Adrenal gland (tissue), 9 donors: ENCODE measurements at regions not wholly inside any gene's neighbourhood (a gene's known extent, or its start where the extent isn't known, plus 50 kb on each side); places are given as distances from the start of the nearest gene placed in this dataset.
A peak's percentile ranks its signal among the peaks of the same experiment; 100 is the strongest.

Source experiments
- DNase-seq, 7 donors: peaks; one replicate each; pipeline ENCODE4 v3.0.0-alpha.2; 2019 to 2020
- H3K27ac ChIP-seq, 5 donors: fragments of 200-600 bp; sonication (generic) in 4 of 5; 1 replicate in 3 of 5; 2 replicates in 2 of 5; pipeline versions ENCODE4 v1.5.1 to v1.8.0; 2016 to 2020; ENCODE audit warnings: mild to moderate bottlenecking in 1 of 5
- H3K27me3 ChIP-seq: fragments of 200-600 bp; 2 replicates; pipeline ENCODE4 v1.8.0; 2021
- H3K36me3 ChIP-seq, 2 donors: fragments of 200-600 bp; replicated peaks in 1 of 2; 1 replicate in 1 of 2; 2 replicates in 1 of 2; pipeline versions ENCODE4 v1.5.1 to v1.8.0; 2018 to 2022
- H3K4me1 ChIP-seq, 2 donors: fragments of 200-600 bp; replicated peaks in 1 of 2; 1 replicate in 1 of 2; 2 replicates in 1 of 2; pipeline versions ENCODE4 v1.5.1 to v1.8.0; 2018 to 2021
- H3K4me3 ChIP-seq, 4 donors: fragments of 200-600 bp; sonication (generic) in 3 of 4; one replicate each; pipeline ENCODE4 v1.5.1; 2016 to 2018
- H3K9me3 ChIP-seq, 3 donors: fragments of 200-600 bp; sonication (generic) in 1 of 3; replicated peaks in 1 of 3; 1 replicate in 2 of 3; 2 replicates in 1 of 3; pipeline versions ENCODE4 v1.5.1 to v1.8.0; 2016 to 2021
- POLR2A ChIP-seq, 2 donors: fragments of 450-650 bp; IDR thresholded peaks; one replicate each; pipeline ENCODE4 v1.6.1; 2017; ENCODE audit warnings: antibody characterized with exemption in 2 of 2, mild to moderate bottlenecking in 2 of 2, moderate library complexity in 1 of 2
- WGBS, 4 donors: extraction: QIAGEN DNeasy Blood & Tissue Kit in 2 of 4; methylation state at CpG; one replicate each; pipeline versions ENCODE4 v1.1.5 to v1.1.7; 2013 to 2017; 5-methylcytosine and 5-hydroxymethylcytosine counted together
- intact Hi-C, 2 donors: fragments of 100-400 bp; cut with DNase I; formaldehyde crosslinking; loops; one replicate each; pipeline versions ENCODE4 v1.14.1 to v1.15.0; 2022 to 2023
- TF ChIP-seq, protein P1 (sequence below), 6 experiments: fragments of 450-650 bp in 4 of 6; fragments of 200-600 bp in 2 of 6; sonication (generic) in 1 of 6; IDR thresholded peaks; 1 replicate in 5 of 6; 2 replicates in 1 of 6; pipeline versions ENCODE4 v1.5.1 to v1.8.0; 2016 to 2021; ENCODE audit warnings: antibody characterized with exemption in 6 of 6, mild to moderate bottlenecking in 2 of 6, moderate library complexity in 1 of 6
- donor health status: healthy with polysubstance abuse.
- donor health status: Bipolar disorder and iron deficiency.
- donor health status: DM: yes; HTN: yes; CAD: no.
- donor health status: DM: no; HTN: no; CAD: no.
- donor health status: DM: no; HTN: no; CAD: no.

DNA sequence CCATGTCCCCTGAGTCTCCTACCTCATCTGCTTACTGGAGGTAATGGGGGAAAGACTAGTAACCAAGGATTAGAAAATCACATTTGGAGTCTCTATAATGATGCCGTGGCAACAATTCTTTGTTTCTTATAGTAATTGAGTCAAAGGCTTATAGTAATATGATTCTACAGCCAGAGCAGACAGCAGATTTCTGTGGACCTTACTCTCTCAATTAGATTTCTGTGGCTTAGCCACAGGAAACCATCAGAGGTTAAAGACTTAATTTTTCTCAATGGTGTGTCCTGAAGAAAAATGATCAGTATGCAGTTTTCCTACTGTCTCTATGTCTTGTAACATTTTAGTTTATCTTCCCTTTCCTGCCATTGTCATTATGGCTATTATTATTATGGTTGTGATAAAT lies 59.3 kb upstream of the CD180 start:
- Histone ChIP-seq H3K27ac (no peak overlapping the region), H3K27me3 (no peaks in the 10 kb centered on the region)
- WGBS, 4 donors: 79 to 100% (median 87%) methylated on average over 1 of the region's 1 CpG

DNA sequence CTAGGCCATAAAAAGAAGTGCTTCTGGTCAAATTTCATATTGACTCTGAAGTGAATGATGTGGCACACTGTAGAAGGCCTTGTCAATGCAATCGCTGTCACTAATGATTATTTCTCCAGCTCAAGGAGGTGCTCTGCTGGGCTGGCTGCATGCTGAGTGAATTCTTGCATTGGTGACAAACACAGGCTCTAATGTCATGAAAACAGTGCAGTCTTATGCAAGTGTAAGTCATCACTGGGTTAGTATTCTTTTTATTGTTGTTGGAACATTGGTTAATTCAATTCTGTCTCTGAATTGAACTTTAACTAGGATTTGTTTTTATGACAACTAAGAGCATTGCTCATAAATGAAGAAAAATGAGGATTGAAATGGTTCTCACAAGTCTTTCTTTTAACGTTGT lies 57.3 kb upstream of the CD180 start:
- DNase-seq: no peak
- Histone ChIP-seq H3K9me3 (no peaks in the 10 kb centered on the region), H3K36me3 (no peaks in the 10 kb centered on the region), H3K27me3 (no peaks in the 10 kb centered on the region), H3K4me1 (no peaks in the 10 kb centered on the region), H3K4me3 (no peak overlapping the region), H3K27ac (no peak overlapping the region)
- TF ChIP-seq, protein P1, sequence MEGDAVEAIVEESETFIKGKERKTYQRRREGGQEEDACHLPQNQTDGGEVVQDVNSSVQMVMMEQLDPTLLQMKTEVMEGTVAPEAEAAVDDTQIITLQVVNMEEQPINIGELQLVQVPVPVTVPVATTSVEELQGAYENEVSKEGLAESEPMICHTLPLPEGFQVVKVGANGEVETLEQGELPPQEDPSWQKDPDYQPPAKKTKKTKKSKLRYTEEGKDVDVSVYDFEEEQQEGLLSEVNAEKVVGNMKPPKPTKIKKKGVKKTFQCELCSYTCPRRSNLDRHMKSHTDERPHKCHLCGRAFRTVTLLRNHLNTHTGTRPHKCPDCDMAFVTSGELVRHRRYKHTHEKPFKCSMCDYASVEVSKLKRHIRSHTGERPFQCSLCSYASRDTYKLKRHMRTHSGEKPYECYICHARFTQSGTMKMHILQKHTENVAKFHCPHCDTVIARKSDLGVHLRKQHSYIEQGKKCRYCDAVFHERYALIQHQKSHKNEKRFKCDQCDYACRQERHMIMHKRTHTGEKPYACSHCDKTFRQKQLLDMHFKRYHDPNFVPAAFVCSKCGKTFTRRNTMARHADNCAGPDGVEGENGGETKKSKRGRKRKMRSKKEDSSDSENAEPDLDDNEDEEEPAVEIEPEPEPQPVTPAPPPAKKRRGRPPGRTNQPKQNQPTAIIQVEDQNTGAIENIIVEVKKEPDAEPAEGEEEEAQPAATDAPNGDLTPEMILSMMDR (IDR thresholded peaks at IDR 0.05): no peak
- TF ChIP-seq POLR2A (IDR thresholded peaks at IDR 0.05): no peak
- WGBS, 4 donors: 73 to 83% (median 79%) methylated on average over 2 of the region's 2 CpGs
- intact Hi-C loops: no loop called here

More for the DNA sequence above, 59.3 kb upstream of the CD180 start:
- intact Hi-C loops: no loop called here
- no peak for DNase-seq
- TF ChIP-seq POLR2A (IDR thresholded peaks at IDR 0.05): no peak
- TF ChIP-seq, protein P1 (IDR thresholded peaks at IDR 0.05): no peak
- no peaks in the 10 kb centered on the region for H3K9me3 ChIP-seq
- no peaks in the 10 kb centered on the region for H3K36me3 ChIP-seq
- no peaks in the 10 kb centered on the region for H3K4me1 ChIP-seq
- H3K4me3 ChIP-seq: no peak overlapping the region

DNA sequence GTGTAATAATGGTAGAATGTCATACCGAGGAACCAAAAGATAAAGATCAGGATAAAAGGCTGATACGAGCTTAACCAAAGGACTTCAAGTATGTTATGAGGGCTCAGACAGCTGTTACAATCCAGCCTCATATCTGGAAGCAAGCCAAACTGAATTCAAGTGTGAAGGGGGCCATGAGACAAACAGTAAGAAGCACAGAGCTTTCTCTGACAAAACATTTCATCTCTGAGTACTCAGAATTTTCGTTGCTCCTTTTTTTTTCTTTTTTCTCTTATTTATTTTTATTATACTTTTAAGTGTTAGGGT lies 52.9 kb upstream of the CD180 start:
- 46 to 51% (median 47%) methylated on average over 3 of the region's 3 CpGs for WGBS, 4 donors
- intact Hi-C loops: loop anchor here in 1 of 2 donors (10.0 kb wide), 1 partner anchor 115 kb away; no protein-coding TSS in a partner anchor

DNA sequence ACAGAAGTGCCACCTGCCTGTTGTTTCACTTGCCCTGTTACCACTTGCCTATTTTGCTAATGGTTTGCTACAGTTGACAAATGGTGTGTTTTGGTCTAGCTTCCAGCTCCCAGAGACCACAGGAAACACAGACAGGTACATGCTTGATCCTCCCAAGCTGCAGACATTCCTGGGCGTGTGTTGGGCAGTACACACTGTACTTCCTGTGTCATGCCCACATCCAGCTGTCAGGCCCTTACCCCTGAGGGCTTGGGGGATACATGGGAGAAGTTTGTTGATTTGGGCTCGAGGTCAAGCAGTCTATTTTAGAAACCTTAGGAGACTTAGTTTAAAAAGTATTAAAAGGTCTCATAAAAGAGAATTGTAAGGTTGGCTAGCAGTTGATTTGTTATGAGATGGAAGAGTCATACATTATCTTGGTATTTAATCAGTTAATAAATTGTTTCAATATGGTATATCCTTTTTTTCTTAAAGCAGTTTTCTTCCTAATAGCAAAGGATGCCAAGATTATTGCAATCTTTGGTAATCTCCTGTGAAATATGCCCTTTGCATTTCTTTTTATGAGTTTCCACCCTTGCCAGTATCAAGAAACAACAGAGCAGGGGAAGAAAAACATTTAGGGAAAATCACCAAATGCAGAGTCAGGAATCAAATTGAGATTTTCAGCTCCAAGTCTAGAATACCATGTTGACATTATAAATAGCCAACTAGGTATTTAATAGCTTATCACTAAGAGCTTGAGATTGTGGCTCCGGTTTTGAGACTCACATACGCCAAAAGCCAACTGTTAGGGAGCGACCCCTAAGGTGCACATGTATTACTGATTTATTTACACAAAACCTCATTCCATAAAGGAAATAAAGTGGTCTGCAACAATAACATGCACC lies 52.3 kb upstream of the CD180 start:
- DNase-seq: no peak
- H3K36me3 ChIP-seq: no peaks in the 10 kb centered on the region
- H3K4me1 ChIP-seq: no peaks in the 10 kb centered on the region
- 67 to 70% (median 68%) methylated on average over 5 of the region's 5 CpGs for WGBS, 4 donors
- no peaks in the 10 kb centered on the region for H3K27me3 ChIP-seq
- intact Hi-C loops: loop anchor here in 1 of 2 donors (10.0 kb wide), 1 partner anchor 116 kb away; no protein-coding TSS in a partner anchor
- H3K4me3 ChIP-seq: no peak overlapping the region
- peak overlapping the region in 1 of 5 donors; percentile 35 for H3K27ac ChIP-seq
- no peaks in the 10 kb centered on the region for H3K9me3 ChIP-seq
- TF ChIP-seq, protein P1 (IDR thresholded peaks at IDR 0.05): no peak
- TF ChIP-seq POLR2A (IDR thresholded peaks at IDR 0.05): no peak

More for the DNA sequence above, 52.9 kb upstream of the CD180 start:
- Histone ChIP-seq H3K4me3 (no peak overlapping the region), H3K27ac (no peak overlapping the region), H3K4me1 (no peaks in the 10 kb centered on the region), H3K9me3 (no peaks in the 10 kb centered on the region), H3K36me3 (no peaks in the 10 kb centered on the region), H3K27me3 (no peaks in the 10 kb centered on the region)
- TF ChIP-seq POLR2A (IDR thresholded peaks at IDR 0.05): no peak
- TF ChIP-seq, protein P1 (IDR thresholded peaks at IDR 0.05): no peak
- DNase-seq: no peak
